ENCODE measurements at regions not wholly inside any gene's neighbourhood (a gene's known extent, or its start where the extent isn't known, plus 50 kb on each side); places are given as distances from the start of the nearest gene placed in this dataset.

- intact Hi-C loops (cut with micrococcal nuclease; ENCODE audit: unreplicated experiment) (no loop called here), in situ Hi-C loops (cut with MboI) (no loop called here)
- Histone ChIP-seq H3K4me2 (ENCODE audit: control insufficient read depth, insufficient read depth) (no peak overlapping the region), H2AFZ (ENCODE audit: control insufficient read depth, low read depth, low read length) (no peak overlapping the region), H3K9ac (ENCODE audit: control insufficient read depth, insufficient read depth, low read length) (no peak overlapping the region), H3K9me3 (replicated peaks; ENCODE audit: control insufficient read depth, insufficient read depth, low read length) (no peaks in the 10 kb centered on the region), H3K36me3 (ENCODE audit: control insufficient read depth in 2 of 2, insufficient read depth in 2 of 2, low read length in 1 of 2) (no peaks in the 10 kb centered on the region), H3K79me2 (ENCODE audit: control insufficient read depth, insufficient read depth, low read length) (no peaks in the 10 kb centered on the region), H3K4me1 (ENCODE audit: control insufficient read depth, insufficient read depth, low read length) (no peaks in the 10 kb centered on the region), H3K27ac (ENCODE audit: control insufficient read depth, insufficient read depth) (no peak overlapping the region), H4K20me1 (ENCODE audit: control insufficient read depth, insufficient read depth) (no peaks in the 10 kb centered on the region), H3K4me3 (no peak overlapping the region), H3K27me3 (replicated peaks in 1 of 2; ENCODE audit: control insufficient read depth in 2 of 2, insufficient read depth in 2 of 2, low read length in 1 of 2) (no peaks in the 10 kb centered on the region)
- ChIA-PET RAD21 (ENCODE audit: unreplicated experiment) (no interaction called here), CTCF (interaction anchor here (1.0 kb wide), 1 partner anchor 867 kb away, joined by 3 read pairs; no protein-coding TSS in a partner anchor), SMC1A (ENCODE audit: uncharacterized antibody, unreplicated experiment) (interaction anchor here (1.1 kb wide), 1 partner anchor 9 kb away, joined by 3 read pairs; no protein-coding TSS in a partner anchor), POLR2A (no interaction called here)
- 0% methylated on average over 1 of the region's 1 CpG for WGBS (ENCODE audit: insufficient coverage, insufficient replicate concordance, low lambda C conversion rate, missing lambda C conversion rate)
- no peak for TF ChIP-seq ESRRA (IDR thresholded peaks at IDR 0.05; ENCODE audit: low read length)
- TF ChIP-seq HDAC2 (IDR thresholded peaks at IDR 0.05): no peak
- no peak for TF ChIP-seq ZBTB40 (IDR thresholded peaks at IDR 0.05; ENCODE audit: borderline replicate concordance)
- TF ChIP-seq NR2C1 (IDR thresholded peaks at IDR 0.05): no peak
- no peak for TF ChIP-seq GATAD2B (conservative IDR thresholded peaks at IDR 0.05; ENCODE audit: low read depth)
- no peak for TF ChIP-seq SUPT20H (IDR thresholded peaks at IDR 0.05; ENCODE audit: borderline replicate concordance, control insufficient read depth, low read depth, low read length)
- no peak for TF ChIP-seq SP1 (IDR thresholded peaks at IDR 0.05; ENCODE audit: low read depth, low read length)
- TF ChIP-seq SMAD5 (IDR thresholded peaks at IDR 0.05; ENCODE audit: low read depth): no peak
- TF ChIP-seq RFX5 (IDR thresholded peaks at IDR 0.05; ENCODE audit: low read depth, low read length): no peak
- TF ChIP-seq IKZF2 (IDR thresholded peaks at IDR 0.05): no peak
- TF ChIP-seq HDAC6 (IDR thresholded peaks at IDR 0.05; ENCODE audit: unreplicated experiment): no peak
- TF ChIP-seq TCF7 (IDR thresholded peaks at IDR 0.05; ENCODE audit: borderline replicate concordance): no peak
- no peak for TF ChIP-seq TAF1 (IDR thresholded peaks at IDR 0.05; ENCODE audit: borderline replicate concordance, low read depth, low read length)
- TF ChIP-seq FOS (IDR thresholded peaks at IDR 0.05; ENCODE audit: borderline replicate concordance, extremely low read depth, insufficient read length): no peak
- no peak for TF ChIP-seq RCOR1 (conservative IDR thresholded peaks at IDR 0.05; ENCODE audit: low read depth, low read length)
- no peak for TF ChIP-seq CTCF (IDR thresholded peaks at IDR 0.05 in 2 of 3, conservative IDR thresholded peaks at IDR 0.05 in 1 of 3; ENCODE audit: control insufficient read depth in 2 of 3, extremely low read depth in 1 of 3, insufficient read depth in 1 of 3, low read depth in 3 of 3, low read length in 3 of 3)
- no peak for TF ChIP-seq YY1 (IDR thresholded peaks at IDR 0.05; ENCODE audit: low read depth, low read length)
- BruUV-seq (replicated peaks): no TSS peak
- FAIRE-seq (no peak), ATAC-seq (no peak), DNase-seq (ENCODE audit: low read depth, low spot score) (no peak)
Observed at GRCh38 chr12:126198516-126198915, 1133.3 kb downstream of the AACS start.
